ENCODE measurements at regions not wholly inside any gene's neighbourhood (a gene's known extent, or its start where the extent isn't known, plus 50 kb on each side); places are given as distances from the start of the nearest gene placed in this dataset.

DNA sequence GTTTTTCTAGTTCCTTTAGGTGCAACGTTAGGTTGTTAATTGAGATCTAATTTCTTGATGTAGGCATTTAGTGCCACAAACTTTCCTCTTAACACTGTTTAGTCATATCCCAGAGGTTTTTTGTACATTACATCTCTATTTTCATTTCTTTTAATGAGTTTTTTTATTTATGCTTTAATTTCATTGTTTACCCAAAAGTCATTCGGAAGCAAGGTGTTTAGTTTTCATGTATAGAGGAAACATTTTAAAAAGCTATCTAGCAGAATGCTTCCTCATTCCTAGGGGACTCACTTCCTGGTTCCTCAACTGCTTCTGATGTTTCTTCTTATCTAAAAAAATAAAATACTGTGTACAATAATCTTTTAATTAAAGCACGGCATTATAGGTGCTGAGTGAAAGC is 307.2 kb upstream of the CAMK1G start:
- DNase-seq (ENCODE audit: low read depth): no peak

DNA sequence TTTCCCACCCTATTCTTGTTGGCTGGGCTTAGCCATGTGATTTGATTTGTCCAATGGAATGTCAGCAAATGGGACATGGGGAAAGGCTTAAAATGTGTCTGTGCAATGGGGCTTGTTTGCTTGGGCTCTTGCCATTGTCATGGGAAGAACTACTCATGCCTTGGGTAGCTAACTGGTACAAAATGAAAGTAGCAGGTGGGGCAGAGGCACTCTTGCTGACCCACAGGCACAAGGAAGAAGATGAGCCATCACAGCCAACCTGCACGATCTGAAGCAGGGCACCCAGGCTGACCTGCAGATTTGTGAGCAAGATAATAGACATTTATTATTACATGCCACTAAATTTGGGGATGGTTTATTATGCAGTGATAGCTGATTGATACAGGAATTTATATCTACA is 305.9 kb upstream of the CAMK1G start:
- no peak for DNase-seq (ENCODE audit: low read depth)

DNA sequence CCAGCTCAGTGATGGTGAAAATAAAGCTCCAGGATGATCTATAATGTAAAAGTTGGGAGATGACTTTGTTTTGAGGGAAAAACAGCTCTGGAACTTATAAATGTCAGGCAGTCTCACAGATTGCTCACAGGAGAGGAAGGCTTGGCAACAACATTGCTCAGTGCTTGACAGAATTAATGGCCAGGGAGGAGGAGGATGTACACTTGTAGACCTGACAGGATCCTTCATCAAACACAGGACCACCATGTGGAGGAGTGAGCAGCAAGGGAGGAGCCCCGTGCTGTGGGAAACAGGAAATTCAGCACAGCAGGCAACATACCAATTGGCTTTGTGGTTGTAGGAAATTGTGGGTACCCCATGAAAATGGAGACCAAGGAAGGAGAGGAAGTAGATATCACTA is 291.8 kb upstream of the CAMK1G start:
- DNase-seq (ENCODE audit: low read depth): no peak

DNA sequence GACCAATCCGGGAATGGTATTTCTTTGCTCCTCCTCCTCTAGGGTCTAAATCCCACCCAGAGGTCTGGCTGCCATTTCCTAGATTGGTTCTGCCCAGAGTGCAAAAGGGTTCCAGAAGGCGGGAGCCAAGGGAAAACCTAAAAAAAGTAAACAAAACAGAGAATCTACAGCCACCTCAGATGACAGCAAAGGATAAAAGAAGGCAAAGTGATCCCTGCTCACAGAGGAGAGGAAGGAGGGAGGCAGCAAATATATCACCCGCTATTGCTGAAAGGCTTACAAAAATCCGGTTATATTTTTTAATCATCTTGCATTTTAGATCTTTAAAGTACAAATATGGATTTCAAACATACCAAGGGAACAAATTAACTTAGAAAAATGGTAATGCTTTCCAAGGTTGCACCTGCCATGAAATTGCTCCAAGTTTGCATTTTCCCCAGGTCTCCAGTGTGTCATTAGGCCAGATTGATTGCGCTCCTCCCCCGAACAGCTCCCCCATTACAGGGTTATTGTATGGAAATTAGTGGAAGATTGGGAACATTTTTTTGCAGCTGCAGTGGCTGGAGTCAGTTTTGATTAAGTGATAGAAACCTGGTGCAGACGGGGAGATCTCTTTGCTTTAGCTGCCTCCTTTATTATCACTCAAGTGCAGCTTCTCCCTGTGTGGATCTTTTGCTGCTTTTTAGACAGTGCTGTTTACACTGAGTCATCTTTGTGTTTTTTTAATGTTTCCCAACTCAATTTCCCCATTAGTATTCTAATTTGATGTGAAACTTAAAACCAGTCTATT is 280.5 kb upstream of the CAMK1G start:
- no peak for DNase-seq (ENCODE audit: low read depth)

DNA sequence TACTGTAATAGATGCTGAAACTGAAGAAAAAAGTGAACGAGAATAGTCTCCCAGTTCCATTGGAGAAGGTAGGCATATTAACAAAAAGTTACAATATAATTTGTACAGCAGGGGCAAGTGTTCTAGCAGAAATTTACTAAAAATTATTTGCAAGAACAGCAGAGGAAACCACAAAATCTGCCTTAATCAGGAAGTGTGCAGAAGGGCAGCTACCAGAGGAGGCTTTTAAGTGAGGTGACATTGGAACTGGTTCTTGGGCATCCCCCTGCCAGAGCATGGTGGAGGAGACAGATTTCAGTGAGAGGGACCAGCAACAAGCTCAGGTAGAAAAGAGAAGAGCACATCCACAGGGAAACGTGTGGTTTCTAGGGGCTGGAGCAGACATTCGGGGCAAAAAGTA is 279.3 kb upstream of the CAMK1G start:
- DNase-seq (ENCODE audit: low read depth): no peak

DNA sequence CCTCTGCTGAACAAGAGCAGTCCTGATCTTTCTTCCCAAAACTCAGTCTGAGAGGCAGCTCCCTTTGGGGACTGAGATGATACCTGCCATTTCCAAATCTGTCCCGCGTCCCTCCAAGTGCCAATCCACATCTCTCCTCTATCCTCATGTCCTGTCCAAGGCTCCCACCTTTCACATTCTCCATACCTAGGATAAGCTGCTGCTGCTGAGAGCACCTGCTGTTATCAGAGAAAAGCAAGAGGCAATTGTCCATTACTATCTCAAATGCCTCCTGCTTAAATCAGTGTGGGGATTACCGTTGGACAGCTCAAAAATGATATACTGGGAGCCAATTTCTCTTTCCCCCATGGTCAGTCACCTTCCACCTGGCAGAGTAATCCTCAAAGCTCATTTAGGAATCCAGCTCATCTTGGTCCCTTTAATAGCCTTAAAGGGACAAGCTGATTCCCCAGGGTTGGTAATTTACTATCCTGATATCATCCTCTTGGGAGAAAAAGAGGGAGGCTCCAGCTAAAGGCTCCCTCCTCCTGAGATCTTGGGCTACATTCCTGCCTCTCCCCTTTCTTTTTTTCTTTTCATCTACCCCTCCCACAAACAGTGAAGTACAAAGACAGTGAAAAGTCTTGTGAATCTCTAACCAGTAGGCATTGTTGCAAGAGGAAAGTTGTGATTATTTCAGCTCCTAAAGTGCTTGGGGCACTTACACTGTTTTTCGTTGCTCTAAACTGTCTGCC is 278.1 kb upstream of the CAMK1G start:
- no peak for DNase-seq (ENCODE audit: low read depth)

DNA sequence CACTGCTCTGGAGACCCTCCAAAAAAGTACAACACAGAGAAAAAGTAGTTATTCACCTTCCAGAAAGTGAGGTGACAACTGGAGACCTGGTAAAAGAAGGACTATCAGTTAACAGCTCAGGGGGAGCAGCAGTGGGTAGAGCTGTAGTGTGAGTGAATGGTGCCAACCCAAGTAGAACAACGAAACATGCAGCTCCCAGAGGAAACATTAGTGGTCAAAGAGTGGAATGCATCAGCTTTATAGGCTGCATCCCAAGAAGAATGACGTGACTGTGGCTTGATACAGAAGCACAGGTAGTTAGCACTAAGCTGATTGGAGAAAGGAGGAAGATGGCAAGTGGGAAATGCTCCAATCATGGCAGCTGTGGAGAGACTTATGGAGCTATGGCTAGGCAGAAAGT is 275.7 kb upstream of the CAMK1G start:
- no peak for DNase-seq (ENCODE audit: low read depth)

DNA sequence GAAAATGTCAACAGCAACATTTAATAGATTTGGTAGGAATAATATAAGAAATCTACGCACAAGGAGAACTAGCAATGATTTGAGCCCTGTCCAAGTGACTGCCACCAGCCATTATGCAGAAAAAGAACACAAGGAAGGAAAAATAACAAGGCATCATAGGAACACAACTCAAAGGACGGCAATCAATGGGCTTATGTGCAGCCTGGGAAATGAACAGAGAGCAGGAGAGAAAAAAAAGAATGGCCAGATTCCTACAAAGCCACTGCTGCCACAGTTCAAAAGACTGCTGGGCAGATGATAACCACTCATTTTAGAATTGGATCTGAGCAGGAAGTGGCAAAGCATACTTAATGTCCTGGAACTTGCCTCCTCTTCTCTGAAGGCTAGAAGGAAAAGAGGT is 274.3 kb upstream of the CAMK1G start:
- no peak for DNase-seq (ENCODE audit: low read depth)

DNA sequence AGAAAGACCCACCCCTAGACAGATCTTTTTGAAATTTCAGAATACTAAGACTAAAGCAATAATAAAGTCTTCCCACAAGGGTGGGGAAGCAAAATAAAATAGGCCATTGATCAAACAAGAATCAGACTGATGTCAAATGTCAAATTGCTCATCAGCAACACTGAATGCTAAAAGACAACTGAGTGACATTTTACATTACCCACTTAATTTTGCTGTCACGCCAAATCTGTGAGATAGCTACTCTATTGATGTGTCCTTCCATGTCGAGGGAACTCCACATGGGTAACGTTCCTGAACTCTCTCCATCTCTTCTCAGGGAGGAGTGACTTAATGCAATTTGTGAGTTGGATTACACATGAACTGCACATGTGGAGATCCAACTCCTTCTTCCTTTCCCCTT is 271.7 kb upstream of the CAMK1G start:
- DNase-seq (ENCODE audit: low read depth): no peak

DNA sequence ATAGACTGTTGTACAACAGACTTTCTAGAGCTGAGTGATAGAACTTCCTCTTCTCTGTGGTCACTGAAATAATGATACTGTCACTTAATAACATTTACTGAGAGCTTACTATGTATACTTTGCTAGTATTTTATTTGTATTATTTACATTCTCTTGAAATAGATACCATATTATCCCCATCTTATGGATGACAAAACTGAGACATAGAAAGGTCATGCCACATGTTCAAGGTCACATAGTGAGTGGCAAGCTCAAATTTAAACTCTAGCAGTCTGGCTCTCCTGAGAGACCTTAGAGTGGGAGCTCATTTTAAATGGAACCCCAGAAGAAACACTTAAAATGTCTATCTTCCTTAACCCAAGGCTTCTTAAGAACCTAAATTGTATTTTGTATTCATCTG is 266.6 kb upstream of the CAMK1G start:
- no peak for DNase-seq (ENCODE audit: low read depth)

DNA sequence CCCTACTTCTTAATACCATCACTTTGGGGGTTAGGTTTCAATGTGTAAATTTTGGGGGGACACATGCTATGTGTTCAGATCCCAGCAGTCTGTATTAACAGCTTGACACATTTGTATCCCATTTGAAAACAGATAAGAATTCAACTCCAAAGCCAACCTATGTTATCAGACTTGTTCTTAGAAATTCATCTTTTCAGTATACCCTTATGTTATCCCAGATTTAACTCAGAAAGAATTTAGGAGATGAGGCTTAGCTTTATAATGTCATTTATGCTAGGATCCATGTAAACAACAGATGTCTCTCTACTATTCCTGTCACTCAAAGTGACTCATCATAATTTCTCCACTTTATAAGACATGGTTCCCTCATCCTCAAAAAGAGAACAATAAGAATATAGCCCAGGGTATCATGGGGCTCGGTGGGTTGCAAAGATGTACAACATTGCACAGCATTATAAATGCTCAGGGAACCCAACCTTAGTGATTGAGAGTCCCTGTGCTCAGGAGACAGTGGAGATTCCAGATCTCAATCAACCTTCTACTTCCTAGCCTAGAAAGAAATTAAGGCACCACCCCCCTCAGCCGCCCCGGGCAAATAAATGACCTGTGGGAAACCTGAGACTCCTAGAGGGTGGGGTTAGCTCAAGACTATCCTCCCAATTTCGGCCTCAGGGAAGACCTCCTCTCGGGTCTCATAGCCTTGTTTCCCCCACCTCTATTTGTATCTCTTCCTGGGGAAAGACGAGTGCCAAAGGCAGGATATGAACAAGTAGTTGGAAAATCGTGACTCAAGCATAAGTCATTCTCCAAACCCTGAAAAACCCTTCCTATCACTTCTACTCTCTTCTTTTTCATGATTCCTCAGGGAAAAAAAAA is 265.1 kb upstream of the CAMK1G start:
- DNase-seq (ENCODE audit: low read depth): no peak

DNA sequence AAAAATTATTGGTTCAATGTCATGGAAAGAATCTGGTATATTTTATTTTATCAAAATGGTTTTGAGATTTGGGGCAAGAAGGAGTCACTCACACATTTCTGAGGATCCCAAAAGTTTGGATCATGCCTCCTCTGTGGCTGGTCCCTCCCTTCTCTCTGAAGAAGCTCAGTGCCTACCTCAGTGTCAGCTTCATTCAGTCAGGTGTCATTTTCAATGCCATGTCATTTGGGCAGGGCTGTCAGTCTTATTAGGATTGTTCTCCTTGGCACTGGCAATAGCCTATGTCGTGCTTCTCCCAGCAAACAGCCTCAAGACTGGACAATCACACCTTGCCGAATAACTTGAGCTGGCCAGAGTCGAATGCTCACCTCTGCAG is 264.5 kb upstream of the CAMK1G start:
- no peak for DNase-seq (ENCODE audit: low read depth)

DNA sequence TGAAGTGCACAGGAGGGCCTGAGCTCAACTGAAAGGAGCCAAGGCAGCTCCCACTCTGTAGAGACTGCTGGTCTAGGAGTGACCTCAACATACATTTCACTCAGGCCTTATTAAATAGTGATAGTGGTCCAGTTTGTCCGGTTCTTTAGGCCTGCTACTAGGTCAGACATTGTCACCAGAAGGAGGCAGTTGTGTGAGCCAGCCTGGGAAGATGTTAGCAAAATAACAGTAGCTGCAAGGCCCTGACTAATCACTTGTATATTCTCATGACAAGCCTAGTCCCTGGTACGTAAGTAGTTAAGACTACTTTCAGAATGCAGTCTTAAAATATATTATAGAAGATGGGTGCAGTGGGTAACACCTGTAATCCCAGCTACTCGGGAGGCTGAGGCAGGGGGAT is 264.0 kb upstream of the CAMK1G start:
- DNase-seq (ENCODE audit: low read depth): no peak

DNA sequence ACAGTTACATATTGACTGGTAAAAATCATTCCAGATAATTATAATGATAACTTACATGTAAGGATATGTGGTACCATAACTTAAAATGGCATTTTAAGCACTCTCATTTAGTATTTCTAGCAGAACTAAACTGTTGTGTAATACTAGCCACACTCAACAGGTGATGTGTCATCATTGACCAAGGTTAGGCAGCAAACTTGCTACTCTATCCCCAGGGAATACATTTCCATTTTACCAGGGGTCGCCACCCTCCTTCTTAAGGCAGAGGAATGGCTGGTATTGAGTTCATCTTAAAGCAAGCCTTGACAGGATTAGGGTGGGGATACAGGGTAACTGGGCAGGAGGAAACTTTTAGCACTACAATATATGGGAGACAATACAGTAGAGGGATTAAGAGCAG is 259.8 kb upstream of the CAMK1G start:
- no peak for DNase-seq (ENCODE audit: low read depth)

DNA sequence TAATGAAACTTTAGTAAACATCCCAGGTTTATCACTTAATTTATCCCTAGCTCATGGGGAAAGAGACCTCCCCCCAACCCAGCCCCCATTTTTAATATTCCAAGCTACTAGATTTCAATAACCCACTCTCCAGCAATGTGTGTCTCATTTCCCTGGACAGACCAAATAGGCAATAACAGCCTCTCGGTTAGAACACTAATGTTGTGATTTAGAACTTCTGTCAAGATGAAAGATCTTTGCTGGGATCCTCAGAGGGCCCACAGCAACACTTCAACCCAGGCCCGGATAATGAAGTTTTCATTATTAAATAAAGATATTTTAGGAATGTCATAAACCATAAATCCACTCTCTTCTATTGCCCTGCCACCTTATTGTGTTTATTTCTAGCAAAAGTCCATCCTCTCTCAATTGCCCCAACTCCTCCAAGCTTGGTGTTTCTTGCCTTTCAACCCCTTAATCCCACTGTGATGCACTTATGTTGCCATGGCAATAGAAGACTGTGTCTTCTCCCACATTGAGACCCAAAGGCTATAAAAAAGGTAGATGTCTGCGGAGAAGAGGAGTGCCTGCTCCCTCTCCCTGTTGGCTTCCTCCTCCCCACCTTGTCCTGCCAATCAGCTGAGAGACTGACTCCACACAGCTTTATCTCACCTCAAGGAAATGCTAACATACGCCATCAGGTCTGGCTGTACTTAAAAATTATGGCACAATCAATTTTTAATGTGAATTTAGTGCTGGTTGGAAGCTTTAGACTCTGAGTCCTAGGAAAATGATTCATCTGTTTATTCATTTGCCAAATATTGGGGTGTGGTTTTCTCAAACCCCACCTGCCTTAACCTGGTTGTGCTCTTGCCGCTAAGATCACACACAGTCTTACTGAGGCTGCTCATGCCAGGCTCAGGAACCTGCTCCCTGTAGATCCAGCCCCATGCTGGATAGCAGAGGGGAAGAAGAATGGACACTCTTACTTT is 258.3 kb upstream of the CAMK1G start:
- DNase-seq (ENCODE audit: low read depth): no peak

DNA sequence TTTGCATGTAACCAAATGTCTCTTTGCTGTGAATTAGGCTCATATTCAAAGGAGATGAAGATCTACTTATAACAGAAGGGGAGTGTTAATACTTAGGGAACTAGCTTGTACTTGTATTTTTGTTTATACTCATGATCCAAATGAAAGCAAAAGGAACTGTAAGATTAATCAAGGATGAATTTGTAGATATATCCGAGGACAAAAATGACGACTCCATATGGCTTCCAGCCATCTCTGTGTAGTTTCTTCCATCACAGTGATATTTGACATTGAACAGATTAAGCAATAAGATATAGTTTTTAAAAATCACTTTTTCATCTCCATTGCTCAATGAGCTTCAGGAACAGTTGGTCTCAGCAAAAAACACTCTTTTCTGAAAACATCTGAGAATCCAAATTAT is 257.4 kb upstream of the CAMK1G start:
- DNase-seq (ENCODE audit: low read depth): no peak

DNA sequence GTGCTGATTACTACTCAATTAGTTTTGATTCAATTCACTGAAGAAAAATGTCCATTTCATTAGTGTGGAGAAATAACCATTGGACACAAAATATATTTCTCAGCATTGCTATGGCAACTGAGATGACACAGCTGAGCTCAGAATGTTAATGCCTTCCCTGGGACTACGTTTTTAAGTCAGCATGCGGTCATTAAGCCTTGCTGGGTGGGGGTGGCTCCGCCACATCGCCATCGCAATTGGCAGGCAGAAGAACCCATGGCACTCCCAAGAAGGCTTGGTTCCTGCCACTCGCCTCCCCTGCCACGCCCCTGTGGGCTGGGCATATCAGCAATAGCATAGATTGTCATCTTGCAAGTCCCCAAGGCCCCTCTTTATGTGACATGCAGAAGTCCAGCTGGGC is 256.7 kb upstream of the CAMK1G start:
- no peak for DNase-seq (ENCODE audit: low read depth)

DNA sequence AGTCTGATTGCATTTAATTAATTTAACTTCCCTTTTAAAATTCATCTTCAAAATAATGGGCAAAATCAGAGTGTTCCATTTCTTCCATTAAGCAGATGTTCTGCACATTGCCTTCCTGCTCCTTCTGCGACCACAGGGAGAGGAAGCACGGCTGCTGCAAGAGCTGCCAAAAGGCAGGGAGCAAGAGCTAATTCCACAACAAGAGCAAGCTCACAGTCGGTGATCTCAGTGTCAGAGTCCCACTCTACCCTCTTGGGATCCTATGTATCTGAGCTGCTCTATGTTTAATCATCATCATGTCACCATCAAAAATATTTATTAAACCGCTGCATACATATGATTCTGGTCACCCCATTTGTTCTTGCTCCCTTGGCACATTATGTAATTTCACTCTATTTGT is 255.3 kb upstream of the CAMK1G start:
- no peak for DNase-seq (ENCODE audit: low read depth)

DNA sequence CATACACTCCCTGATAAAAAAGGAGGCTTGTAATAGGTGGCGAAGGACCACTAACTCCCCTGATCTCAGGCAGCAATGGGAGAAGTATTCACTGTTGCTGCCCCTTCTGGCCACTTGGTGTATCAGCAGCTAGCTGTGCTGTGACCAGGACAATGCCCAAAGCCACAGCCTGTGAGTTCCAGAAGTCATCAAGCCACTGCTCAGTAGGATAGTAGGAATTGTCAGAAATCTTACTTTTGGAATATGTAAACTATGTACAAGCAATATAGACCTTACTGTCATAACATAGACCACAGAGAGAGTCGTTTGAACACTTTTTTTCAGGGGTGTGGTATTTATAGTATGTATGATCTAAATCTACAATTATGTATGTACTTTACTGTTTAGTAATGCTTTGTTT is 248.3 kb upstream of the CAMK1G start:
- no peak for DNase-seq (ENCODE audit: low read depth)

DNA sequence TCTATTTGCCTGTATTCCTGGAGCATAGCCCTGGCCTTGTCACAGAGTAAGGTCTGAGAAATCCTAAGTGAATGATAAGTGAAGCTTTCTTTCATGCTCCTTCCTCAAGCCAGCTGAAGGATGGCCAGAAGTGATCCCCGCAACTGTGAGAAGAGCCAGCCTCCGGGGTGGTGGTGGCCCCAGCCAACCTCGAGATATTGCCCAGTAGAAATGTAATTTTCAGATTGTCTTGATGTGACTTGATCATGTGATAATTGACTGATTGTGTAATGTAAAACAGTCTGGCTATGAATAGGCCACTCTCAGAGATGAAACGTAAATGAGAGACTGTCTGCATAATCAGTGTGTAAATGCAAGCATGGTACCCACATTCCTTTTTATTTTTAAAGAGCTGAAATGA is 242.4 kb upstream of the CAMK1G start:
- DNase-seq (ENCODE audit: low read depth): no peak

DNA sequence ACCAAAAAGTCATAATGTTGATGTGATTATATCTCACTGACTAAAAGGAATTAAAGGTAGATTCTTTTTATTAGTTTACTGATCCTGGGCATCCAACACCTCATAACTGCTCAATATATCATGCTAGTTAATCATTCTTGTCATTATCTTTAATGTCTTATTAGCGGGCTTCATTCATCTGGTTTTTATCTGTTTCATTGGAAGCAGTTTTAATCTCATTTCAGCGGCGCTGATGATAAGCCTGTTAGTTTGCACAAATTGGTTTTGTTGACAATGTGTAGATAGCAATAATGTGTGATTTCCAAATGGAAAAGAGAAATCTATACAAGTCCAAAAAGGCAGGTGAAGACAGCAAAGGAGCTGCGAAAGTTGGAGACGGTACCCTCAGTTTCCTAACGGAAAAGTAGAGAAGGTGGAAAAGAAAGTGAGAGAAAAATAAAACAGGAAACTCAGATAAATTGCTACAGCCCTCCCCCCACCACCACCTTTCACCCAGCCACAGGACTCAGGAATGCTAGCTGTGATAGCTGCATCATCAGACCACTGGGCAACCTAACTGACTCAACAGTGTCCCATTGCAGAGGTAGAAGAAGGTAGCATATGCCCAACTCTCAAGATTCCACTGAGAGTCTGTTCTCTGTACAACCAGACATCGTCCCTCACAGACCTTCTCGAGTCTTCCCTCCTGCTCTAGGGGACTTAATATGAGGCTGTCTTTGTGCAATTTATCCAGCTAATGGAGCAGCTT is 241.7 kb upstream of the CAMK1G start:
- DNase-seq (ENCODE audit: low read depth): no peak
